Nephron progenitor cell (in vitro differentiated cells): ENCODE measurements at regions not wholly inside any gene's neighbourhood (a gene's known extent, or its start where the extent isn't known, plus 50 kb on each side); places are given as distances from the start of the nearest gene placed in this dataset.

Experiments used
- DNase-seq: peaks from one replicate; pipeline ENCODE4 v3.0.0; 2021
- H3K27ac Mint-ChIP-seq: 2 replicates; pipeline ENCODE4 v1.8.0; 2021; ENCODE audit warnings: mild to moderate bottlenecking, moderate library complexity, mixed read lengths
- H3K27me3 Mint-ChIP-seq: 2 replicates; pipeline ENCODE4 v1.8.0; 2021; ENCODE audit warnings: mild to moderate bottlenecking, low read depth, mixed read lengths; ENCODE audit not compliant: poor library complexity
- H3K36me3 Mint-ChIP-seq: 2 replicates; pipeline ENCODE4 v1.8.0; 2021; ENCODE audit warnings: low read depth, mixed read lengths
- H3K4me1 Mint-ChIP-seq: 2 replicates; pipeline ENCODE4 v1.8.0; 2021; ENCODE audit warnings: mixed read lengths
- H3K4me3 Mint-ChIP-seq: 2 replicates; pipeline ENCODE4 v1.8.0; 2021; ENCODE audit warnings: mild to moderate bottlenecking, moderate library complexity, mixed read lengths
- H3K9me3 Mint-ChIP-seq: 2 replicates; pipeline ENCODE4 v1.8.0; 2021; ENCODE audit warnings: mild to moderate bottlenecking, moderate library complexity, mixed read lengths
- TF ChIP-seq, protein P1 (sequence below): fragments of 200-600 bp; sonication (generic); IDR thresholded peaks from 2 replicates; pipeline ENCODE4 v1.5.0; 2021; ENCODE audit warnings: antibody characterized with exemption

GRCh38 chr1:169009666-169010065 lies 96.8 kb upstream of the ATP1B1 start:
- no peak overlapping the region for H3K27ac Mint-ChIP-seq
- H3K27me3 Mint-ChIP-seq = no peaks in the 10 kb centered on the region
- no peaks in the 10 kb centered on the region for H3K9me3 Mint-ChIP-seq
- H3K4me3 Mint-ChIP-seq = no peak overlapping the region
- DNase-seq = no peak
- TF ChIP-seq, protein P1, sequence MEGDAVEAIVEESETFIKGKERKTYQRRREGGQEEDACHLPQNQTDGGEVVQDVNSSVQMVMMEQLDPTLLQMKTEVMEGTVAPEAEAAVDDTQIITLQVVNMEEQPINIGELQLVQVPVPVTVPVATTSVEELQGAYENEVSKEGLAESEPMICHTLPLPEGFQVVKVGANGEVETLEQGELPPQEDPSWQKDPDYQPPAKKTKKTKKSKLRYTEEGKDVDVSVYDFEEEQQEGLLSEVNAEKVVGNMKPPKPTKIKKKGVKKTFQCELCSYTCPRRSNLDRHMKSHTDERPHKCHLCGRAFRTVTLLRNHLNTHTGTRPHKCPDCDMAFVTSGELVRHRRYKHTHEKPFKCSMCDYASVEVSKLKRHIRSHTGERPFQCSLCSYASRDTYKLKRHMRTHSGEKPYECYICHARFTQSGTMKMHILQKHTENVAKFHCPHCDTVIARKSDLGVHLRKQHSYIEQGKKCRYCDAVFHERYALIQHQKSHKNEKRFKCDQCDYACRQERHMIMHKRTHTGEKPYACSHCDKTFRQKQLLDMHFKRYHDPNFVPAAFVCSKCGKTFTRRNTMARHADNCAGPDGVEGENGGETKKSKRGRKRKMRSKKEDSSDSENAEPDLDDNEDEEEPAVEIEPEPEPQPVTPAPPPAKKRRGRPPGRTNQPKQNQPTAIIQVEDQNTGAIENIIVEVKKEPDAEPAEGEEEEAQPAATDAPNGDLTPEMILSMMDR = no peak
- H3K36me3 Mint-ChIP-seq = no peaks in the 10 kb centered on the region
- peaks cover 9% of the 10 kb centered on the region for H3K4me1 Mint-ChIP-seq

- H3K36me3 Mint-ChIP-seq = no peaks in the 10 kb centered on the region
- no peak overlapping the region for H3K4me3 Mint-ChIP-seq
- H3K9me3 Mint-ChIP-seq = no peaks in the 10 kb centered on the region
- H3K27ac Mint-ChIP-seq = no peak overlapping the region
- TF ChIP-seq, protein P1 = no peak
- peaks cover 13% of the 10 kb centered on the region for H3K4me1 Mint-ChIP-seq
- H3K27me3 Mint-ChIP-seq = no peaks in the 10 kb centered on the region
- DNase-seq = no peak
Observed at GRCh38 chr1:169012416-169012815, 94.1 kb upstream of the ATP1B1 start.

GRCh38 chr1:169013821-169014220 lies 92.7 kb upstream of the ATP1B1 start:
- H3K4me1 Mint-ChIP-seq = peaks cover 18% of the 10 kb centered on the region
- H3K36me3 Mint-ChIP-seq = no peaks in the 10 kb centered on the region
- H3K4me3 Mint-ChIP-seq = no peak overlapping the region
- H3K9me3 Mint-ChIP-seq = no peaks in the 10 kb centered on the region
- TF ChIP-seq, protein P1 = no peak
- no peak for DNase-seq
- H3K27ac Mint-ChIP-seq = no peak overlapping the region
- H3K27me3 Mint-ChIP-seq = peaks cover 4% of the 10 kb centered on the region

GRCh38 chr1:169015464-169015863 lies 91.0 kb upstream of the ATP1B1 start:
- H3K27me3 Mint-ChIP-seq = peaks cover 6% of the 10 kb centered on the region
- H3K4me3 Mint-ChIP-seq = no peak overlapping the region
- peaks cover 18% of the 10 kb centered on the region for H3K4me1 Mint-ChIP-seq
- TF ChIP-seq, protein P1 = no peak
- no peak for DNase-seq
- H3K27ac Mint-ChIP-seq = no peak overlapping the region
- H3K9me3 Mint-ChIP-seq = no peaks in the 10 kb centered on the region
- no peaks in the 10 kb centered on the region for H3K36me3 Mint-ChIP-seq

- peaks cover 6% of the 10 kb centered on the region for H3K27me3 Mint-ChIP-seq
- TF ChIP-seq, protein P1 = no peak
- no peaks in the 10 kb centered on the region for H3K36me3 Mint-ChIP-seq
Observed at GRCh38 chr1:169018751-169019150, 87.7 kb upstream of the ATP1B1 start.

DNA sequence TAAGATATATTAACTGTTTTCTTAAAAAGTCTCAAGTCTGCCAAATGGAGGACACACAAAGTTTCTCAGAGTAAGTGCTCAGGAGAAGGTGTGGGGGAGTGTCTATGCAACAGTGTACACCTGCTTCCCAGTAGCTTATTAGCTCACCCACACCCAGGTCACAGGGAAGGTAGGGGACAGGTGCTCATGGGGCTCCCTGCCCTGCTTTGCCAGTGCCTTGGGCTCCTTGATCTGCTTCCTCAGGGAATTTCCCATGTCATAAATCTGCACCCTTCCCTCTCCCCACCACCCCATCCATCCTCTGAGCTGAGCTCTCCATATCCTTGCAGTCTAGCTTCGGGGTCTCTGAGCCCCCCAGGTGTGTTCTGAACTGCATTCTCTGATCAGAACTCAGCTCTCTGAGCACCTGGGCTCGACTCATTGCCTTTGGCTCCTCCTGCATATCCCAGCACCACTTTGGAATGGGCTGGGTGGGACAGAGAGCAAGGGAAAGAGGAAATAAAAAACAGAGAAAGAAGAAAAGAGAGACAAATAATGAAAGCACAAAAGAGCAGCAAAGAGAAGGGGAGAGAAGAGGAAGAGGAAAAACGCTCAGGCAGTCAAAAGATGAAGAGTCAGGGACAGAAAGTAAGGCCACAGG lies 87.0 kb upstream of the ATP1B1 start:
- Mint-ChIP-seq H3K36me3 (no peaks in the 10 kb centered on the region), H3K27ac (no peak overlapping the region), H3K27me3 (peaks cover 6% of the 10 kb centered on the region), H3K4me3 (no peak overlapping the region), H3K4me1 (peaks cover 9% of the 10 kb centered on the region), H3K9me3 (no peaks in the 10 kb centered on the region)
- TF ChIP-seq, protein P1 = no peak
- no peak for DNase-seq

More at GRCh38 chr1:169018751-169019150, 87.7 kb upstream of the ATP1B1 start:
- no peaks in the 10 kb centered on the region for H3K9me3 Mint-ChIP-seq
- H3K27ac Mint-ChIP-seq = no peak overlapping the region
- DNase-seq = no peak
- peaks cover 9% of the 10 kb centered on the region for H3K4me1 Mint-ChIP-seq
- no peak overlapping the region for H3K4me3 Mint-ChIP-seq
